NCI-H2196 treated with DMSO at 0.1 percent for 48 hours (cell line): ENCODE measurements at regions not wholly inside any gene's neighbourhood (a gene's known extent, or its start where the extent isn't known, plus 50 kb on each side); places are given as distances from the start of the nearest gene placed in this dataset.
"Not testable (repeated sequence)": the region's sequence is repeated elsewhere in the genome, so short reads cannot be mapped to it uniquely, and the experiment has no call there.

ENCODE experiments used
- DNase-seq: peaks from one replicate; lab custom pipeline; 2025; ENCODE audit not compliant: unreplicated experiment; lab: John Stamatoyannopoulos, UW

GRCh38 chrY:19058831-19059370 is 285.4 kb upstream of the HSFY2 start:
- DNase-seq: no peak

DNA sequence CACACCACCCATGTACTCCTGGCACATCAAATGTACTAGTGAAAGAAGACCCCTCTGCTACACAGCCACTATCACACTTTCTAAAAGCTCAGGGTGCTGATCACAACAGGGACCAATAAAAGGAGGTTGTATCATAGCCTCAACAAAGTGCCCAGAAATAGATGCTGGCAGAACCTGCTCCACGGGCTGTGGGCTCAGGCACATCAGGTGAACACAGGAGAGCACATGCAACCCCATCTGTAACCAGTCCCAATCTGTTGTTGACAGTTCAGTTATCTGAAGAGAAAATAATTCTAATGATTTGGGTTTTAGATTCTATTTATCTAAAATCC is 282.6 kb upstream of the HSFY2 start:
- no peak for DNase-seq

DNA sequence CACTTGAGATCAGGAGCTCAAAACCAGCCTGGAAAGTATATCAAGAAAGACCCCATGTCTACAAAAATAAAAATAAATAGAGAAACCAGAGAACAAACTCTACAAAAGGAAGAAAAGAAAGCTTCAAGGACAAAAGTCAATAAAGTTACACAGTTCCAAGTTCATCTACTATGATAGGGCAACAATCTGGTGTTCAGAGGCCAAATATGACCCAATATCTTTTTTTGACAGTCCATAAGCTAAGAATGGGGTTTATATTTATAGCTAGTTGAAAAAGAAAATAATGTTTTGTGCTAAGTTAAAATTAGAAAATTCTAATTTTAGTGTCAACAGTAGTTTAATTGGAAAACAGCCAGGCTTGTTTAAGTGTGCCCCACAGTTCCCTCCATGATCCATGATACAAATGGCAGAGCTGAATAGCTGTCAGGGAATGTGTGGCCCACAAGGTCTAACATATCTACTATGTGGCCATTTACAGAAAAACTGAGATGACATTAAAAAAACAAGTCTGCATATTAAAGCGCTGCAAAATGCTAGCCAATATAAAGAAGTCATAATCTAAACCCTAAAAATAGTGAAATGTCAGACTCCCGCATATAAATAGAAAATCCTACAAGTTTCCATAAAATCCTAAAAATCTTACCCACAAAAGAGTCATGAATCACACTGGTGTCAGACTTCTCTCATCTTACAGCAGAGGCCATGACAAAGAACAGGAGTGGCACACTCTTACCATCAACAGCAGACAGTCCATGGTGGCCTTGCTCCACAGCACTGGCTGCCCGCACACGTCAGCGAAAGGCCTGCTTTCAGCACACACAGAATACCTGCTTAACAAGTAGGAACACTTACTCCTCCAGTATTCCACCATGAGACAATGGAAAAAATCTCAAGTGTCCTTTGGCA is 281.9 kb upstream of the HSFY2 start:
- no peak for DNase-seq

GRCh38 chrY:19053806-19054205 is 280.3 kb upstream of the HSFY2 start:
- no peak for DNase-seq

- DNase-seq: no peak
Measured at GRCh38 chrY:19051021-19051420, 277.5 kb upstream of the HSFY2 start.

- DNase-seq: no peak
Measured at GRCh38 chrY:19042984-19043442, 269.5 kb upstream of the HSFY2 start.

GRCh38 chrY:19042306-19042958 is 268.9 kb upstream of the HSFY2 start:
- DNase-seq: no peak

- no peak for DNase-seq
Measured at GRCh38 chrY:19026631-19027030, 253.1 kb upstream of the HSFY2 start.

DNA sequence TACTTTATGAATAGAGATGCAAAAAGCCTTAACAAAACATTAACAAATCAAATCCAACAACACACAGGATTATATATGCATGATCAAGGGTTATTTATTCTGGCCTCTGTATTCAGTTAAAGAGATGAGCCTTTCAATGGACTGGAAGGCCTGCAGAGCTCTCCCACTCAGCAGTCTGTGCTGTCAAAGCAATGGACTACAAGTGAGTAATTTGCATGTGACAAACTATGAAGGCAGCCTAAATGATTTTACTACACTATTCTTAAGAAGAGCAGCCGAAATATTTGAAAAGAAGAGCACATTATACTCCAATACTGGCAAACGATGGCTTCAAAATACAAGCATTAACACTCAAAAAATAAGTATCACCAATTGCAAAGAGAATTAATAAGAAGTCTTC is 250.4 kb upstream of the HSFY2 start:
- no peak for DNase-seq

DNA sequence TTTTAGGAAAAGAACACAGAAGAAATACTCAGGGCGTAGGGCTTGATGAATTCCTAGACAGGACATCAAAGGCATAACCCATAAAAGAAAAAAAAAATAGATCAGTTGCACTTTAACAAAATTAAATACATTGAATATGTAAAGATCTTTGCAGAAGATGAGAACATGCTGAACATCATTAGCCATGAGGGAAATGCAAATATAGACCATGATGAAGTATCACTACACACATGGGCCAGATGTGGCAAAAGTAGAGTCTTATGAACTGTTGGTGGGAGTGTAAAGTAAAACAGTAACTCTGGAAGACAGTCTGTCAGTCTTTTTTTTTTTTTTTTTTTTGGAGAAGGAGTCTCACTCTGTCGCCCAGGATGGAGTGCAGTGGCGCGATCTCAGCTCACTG is 246.7 kb upstream of the HSFY2 start:
- DNase-seq: no peak

GRCh38 chrY:19016990-19017389 is 243.5 kb upstream of the HSFY2 start:
- no peak for DNase-seq

DNA sequence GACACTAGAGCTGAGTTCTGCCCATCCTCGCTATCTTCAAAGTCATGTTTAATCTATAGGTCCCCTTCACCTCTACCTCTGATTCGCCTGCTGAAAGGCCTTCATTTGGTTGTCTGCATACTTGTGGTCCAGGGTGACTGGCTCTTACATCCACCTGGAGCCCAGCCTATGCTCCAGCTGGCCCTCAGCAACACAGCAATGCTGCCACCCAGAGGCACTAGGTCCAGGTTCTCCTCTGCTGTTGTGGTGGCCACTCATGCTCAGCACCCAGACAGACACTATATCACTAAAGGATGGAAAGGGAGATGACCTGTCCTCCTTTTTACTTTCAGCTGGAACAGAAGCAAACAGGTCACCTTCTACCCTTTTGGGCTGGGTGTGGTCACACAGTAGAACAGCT is 242.3 kb upstream of the HSFY2 start:
- no peak for DNase-seq

- DNase-seq: no peak
Measured at GRCh38 chrY:19015213-19015612, 241.7 kb upstream of the HSFY2 start.

DNA sequence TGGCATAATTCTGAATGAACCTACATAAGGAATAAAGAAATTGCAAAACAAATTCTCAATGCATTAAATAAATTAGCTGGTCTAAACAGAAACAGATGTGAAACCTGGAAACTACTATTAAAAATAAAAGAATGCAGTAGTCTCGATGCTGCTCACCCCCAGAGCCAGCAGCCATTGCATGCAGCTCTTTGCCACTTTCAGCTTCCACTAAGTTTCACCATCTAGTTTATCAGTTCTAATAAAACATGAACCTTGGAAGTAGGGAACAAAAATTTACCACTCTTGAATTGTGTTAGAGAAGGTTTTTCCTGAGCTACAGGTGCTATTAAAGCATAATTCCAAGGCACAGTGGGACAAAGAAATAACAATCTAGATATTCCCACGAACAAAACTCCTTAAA is 239.4 kb upstream of the HSFY2 start:
- DNase-seq: no peak

DNA sequence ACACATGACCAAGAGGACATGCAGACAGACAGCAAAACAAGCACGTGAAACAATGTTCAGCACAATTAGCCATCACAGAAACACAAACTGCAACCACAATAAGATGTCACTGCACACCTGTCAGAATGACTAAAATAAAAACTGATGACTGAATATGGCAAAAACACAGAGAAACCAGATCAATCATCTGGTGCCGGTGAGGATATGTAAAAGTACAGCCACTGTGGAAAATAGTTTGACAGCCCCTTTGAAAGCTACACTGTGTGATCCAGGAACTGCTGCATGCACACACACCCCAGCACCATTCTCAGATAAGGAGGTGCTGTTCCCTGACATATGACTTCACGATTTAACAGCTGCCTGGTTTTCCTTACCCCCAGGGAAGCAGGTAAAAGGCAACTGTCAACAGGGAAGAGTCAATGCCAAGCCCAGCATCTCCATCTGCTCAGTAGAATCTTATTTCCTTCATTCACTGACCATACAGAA is 238.1 kb upstream of the HSFY2 start:
- DNase-seq: no peak

DNA sequence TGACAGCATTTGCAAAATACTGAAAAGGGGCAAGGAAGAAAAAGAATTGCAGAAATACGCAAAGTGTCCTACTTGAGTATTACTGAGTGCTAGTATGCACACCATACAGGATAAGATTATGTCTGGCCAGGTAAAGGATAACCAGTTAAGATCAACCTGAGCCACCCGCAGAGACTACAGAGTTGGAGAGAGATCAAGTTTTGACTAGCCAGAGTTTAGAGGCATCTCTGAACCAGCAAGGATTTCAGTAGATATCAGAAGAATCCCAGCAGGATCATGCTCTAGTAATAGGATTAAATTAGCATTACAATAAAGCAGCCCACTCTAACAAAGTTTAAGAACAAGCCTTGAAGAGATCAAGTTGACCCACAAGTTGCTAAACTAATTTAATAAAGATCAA is 232.7 kb upstream of the HSFY2 start:
- no peak for DNase-seq

- DNase-seq: no peak
Measured at GRCh38 chrY:19005579-19005978, 232.0 kb upstream of the HSFY2 start.

DNA sequence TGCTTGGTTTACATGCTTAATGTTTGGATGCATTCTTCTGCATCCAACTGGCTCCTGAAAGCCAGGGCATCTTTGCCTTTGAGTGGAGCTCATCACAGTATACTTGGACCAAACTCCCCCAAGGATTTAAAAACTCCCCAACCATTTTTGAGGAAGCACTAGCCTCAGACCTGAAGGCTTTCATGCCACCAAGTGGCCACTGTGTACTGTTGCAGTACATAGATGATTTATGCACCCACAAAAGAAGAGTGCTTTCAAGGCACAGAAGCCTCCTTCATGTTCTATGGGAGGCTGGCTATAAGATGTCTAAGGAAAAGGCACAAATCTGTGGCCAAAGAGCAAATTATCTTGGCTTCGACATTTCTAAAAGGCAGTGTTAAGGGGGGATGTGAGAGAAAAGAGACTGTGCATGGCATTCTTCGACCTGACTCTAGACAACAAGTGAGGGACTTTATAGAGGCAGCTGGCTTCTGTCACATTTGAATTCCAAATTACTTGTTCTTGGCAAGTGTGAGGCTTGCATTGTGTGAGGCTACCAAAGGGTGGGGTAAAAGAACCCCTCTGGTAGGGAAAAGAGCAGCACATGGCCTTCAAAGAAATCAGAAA is 224.2 kb upstream of the HSFY2 start:
- DNase-seq: no peak

GRCh38 chrY:18993480-18993879 is 219.9 kb upstream of the HSFY2 start:
- no peak for DNase-seq

DNA sequence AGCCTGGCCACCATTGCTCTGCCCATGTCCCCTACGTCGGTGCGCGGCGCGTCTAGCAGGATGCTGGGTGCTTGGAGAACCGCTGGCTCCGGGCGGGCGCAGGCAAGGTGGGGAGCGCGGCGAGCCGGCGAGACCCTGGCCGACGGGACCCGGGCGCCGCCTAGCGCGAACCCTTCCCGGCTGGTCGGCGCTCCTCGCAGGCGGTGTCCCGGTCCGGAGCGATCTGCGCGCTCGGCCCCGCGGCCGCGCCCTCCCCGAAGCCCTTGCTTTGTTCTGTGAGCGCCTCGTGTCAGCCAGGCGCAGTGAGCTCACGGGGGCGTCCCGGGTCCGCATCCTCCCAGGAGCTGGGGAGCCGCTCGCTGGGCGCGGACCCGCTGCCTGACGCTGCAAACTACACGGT is 219.1 kb upstream of the HSFY2 start:
- not testable (repeated sequence) for DNase-seq

- DNase-seq: no peak
Measured at GRCh38 chrY:18989356-18989755, 215.8 kb upstream of the HSFY2 start.

DNA sequence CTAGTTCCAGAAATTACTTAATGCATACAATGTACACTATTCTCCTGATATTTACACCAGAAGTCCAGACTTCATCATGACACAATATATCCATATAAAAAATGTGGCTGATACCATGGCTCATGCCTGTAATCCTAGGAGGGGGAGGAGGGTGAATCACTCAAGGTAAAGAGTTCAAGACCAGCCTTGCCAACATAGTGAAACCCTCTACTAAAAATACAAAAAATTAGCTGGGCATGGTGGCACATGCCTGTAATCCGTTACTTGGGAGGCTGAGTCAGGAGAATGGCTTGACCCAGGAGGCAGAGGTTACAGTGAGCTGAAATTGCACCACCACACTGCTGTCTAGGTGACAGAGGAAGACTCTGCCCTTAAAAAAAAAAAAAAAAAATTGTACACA is 192.5 kb upstream of the HSFY2 start:
- DNase-seq: no peak
